Fibroblast of the aortic adventitia (primary cell): ENCODE measurements at regions not wholly inside any gene's neighbourhood (a gene's known extent, or its start where the extent isn't known, plus 50 kb on each side); places are given as distances from the start of the nearest gene placed in this dataset.

Experiments used
- DNase-seq: peaks from one replicate; pipeline ENCODE4 v3.0.0-alpha.2; 2010; ENCODE audit warnings: low read depth
- H3K4me3 ChIP-seq: 2 replicates; pipeline ENCODE4 v1.5.1; 2011; ENCODE audit warnings: low read depth, mild to moderate bottlenecking, control low read depth, low read length, moderate library complexity
- TF ChIP-seq, protein P1 (sequence below): IDR thresholded peaks from 2 replicates; pipeline ENCODE4 v1.5.1; 2011; ENCODE audit warnings: mild to moderate bottlenecking, low read length, control low read depth, inconsistent platforms; ENCODE audit not compliant: insufficient read depth

DNA sequence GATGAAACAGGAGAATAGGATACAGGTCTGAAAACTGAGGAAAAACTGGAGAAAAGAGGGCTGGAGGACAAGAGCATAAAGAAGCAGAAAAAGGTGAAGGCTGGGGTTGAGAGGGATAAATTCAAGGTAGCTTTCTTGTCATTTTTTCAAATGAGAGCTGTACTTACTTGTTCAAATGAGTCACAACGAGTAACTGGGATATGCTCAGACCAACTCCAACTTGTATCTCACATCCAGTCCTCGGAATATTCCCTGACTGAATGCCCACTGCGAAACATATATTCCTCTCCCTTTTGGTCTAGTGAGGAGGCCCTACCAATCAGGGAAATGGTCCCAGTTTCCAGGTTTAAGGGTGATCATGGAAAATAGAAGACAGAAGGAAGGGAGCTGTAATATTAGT lies 343.4 kb downstream of the HHIPL2 start:
- no peak overlapping the region for H3K4me3 ChIP-seq
- DNase-seq: no peak
- TF ChIP-seq, protein P1, sequence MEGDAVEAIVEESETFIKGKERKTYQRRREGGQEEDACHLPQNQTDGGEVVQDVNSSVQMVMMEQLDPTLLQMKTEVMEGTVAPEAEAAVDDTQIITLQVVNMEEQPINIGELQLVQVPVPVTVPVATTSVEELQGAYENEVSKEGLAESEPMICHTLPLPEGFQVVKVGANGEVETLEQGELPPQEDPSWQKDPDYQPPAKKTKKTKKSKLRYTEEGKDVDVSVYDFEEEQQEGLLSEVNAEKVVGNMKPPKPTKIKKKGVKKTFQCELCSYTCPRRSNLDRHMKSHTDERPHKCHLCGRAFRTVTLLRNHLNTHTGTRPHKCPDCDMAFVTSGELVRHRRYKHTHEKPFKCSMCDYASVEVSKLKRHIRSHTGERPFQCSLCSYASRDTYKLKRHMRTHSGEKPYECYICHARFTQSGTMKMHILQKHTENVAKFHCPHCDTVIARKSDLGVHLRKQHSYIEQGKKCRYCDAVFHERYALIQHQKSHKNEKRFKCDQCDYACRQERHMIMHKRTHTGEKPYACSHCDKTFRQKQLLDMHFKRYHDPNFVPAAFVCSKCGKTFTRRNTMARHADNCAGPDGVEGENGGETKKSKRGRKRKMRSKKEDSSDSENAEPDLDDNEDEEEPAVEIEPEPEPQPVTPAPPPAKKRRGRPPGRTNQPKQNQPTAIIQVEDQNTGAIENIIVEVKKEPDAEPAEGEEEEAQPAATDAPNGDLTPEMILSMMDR: no peak

DNA sequence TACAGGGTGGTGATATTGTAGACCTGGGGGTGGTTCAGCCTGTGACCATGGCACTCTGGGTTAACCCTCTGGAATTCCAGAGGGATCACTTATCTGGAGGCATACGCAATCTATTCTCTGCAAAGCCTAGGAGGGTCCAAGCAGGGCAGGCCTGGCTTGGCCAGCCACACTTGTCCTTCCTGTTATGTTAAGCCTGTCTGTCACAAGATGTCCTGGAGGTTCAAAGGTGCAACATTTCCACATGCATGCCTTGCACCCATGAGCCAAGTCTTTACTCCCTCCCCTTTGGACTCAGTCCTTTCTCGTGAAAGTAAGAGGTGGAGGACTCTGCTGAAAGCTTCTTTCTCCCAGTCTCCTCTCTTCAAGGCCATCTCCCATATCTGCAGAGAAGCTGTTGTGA lies 345.1 kb downstream of the HHIPL2 start:
- no peak overlapping the region for H3K4me3 ChIP-seq

DNA sequence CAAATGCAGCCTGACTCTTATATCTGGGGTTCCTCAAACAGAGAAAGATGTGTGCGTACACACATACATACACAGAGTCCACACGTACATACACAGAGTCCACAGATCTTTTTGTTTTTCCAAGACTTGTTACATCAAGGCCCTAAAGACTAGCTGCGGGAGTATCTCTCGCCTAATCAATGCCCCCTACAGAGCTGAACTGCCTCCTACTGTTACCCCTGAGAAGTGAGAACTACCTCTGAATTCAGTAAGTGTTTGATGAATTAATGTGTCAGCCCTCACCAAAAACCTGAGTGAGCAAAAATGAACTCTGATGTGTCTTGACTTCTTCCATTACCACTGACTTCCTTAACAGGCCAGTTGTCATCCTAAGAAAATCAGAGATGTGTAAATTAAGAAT lies 351.2 kb downstream of the HHIPL2 start:
- TF ChIP-seq, protein P1: no peak
- no peak for DNase-seq
- H3K4me3 ChIP-seq: no peak overlapping the region

More for the DNA sequence above, 345.1 kb downstream of the HHIPL2 start:
- DNase-seq: no peak
- TF ChIP-seq, protein P1: no peak

DNA sequence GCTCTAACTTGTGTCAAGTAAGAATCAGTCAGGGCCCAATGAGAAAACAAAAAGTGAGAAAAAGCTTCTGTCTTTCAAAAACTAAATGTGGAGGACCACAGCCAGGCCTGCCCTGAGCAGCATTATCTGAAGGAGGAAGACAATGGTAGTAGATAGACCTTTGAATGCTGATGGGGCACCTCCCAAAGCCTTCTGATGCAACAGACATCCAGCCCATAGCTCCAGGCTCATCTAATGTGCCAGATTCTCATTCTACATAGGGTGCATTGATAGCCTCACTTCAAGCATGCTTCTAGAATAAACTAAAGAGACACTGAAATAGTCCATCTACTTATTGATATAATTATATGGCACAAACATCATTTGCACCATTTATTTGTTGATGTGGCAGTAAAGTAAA lies 351.6 kb downstream of the HHIPL2 start:
- TF ChIP-seq, protein P1: no peak
- H3K4me3 ChIP-seq: no peak overlapping the region
- DNase-seq: no peak

DNA sequence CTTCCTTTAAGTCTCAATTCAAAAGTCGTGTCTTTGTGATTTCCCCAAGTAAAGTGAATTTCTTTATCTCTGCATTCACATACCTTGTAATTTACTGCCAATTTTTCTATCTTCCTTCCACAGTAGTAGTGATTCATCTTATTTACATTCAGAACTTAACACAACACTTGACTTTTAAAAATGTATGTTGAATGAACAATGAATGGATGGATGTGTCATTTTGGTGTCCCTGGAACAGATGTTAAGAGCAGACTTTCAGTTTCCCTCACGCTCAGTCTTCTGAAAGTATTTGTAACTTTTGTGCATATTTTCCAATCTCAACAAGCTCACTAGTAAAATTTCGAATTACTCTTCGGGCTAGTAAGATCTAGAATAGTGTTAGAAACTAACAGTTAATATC lies 352.0 kb downstream of the HHIPL2 start:
- DNase-seq: no peak
- H3K4me3 ChIP-seq: no peak overlapping the region
- TF ChIP-seq, protein P1: no peak

DNA sequence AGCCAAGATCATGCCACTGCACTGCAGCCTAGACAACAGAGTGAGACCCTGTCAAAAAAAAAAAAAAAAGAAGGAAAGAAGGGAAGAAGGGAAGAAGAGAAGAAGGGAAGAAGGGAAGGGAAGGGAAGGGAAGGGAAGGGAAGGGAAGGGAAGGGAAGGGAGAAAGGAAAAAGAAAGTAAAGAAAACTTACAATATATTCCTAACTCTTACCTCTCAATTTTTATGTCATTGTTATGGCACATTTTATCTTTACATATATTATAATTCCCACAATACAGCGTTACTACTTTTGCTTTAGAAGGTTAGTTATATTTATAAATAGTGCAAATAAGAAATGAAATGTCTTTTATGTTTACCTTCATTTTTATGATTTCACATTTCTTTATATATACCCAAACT lies 358.7 kb downstream of the HHIPL2 start:
- no peak for DNase-seq
- TF ChIP-seq, protein P1: no peak
- H3K4me3 ChIP-seq: no peak overlapping the region

DNA sequence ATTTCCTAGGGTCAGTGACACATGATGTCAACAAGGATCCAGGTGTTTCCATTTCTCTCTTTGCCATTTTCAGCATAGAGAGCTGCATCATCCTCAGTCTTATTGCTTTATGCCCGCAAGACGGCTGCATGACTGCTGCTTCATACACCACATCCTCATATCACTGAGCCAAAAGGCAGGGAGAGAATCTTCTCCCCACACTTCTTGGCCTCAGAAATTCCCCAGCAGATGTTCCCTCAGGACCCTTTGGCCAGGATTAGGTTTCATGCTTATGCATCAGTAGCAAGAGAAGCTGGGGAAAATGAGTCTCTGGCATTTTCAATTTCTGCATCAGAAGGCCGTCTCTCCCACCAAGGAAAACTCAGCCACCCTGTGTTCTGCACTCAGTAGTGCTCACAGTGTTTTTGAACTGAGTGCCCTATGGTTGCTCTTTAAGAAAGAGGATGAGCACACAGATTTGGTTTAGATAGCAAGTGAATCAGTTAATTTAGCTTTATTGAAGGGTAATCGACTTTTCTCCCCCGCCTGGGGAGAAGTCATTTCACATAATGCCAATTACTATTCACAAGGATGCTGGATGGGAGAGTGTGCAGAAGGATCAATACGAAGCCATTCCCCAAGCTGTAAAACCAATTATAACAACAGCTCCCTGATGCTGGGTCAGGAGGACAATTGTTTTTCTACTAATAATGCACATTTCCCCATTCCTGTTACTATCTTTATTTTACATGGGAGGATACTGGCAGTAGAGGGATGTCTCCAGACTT lies 360.2 kb downstream of the HHIPL2 start:
- H3K4me3 ChIP-seq: no peak overlapping the region
- TF ChIP-seq, protein P1: no peak
- DNase-seq: no peak
